SIG-M5 treated with dmso at 0.1 percent for 504 hours (cell line): ENCODE measurements at regions not wholly inside any gene's neighbourhood (a gene's known extent, or its start where the extent isn't known, plus 50 kb on each side); places are given as distances from the start of the nearest gene placed in this dataset.
"Not testable (repeated sequence)": the region's sequence is repeated elsewhere in the genome, so short reads cannot be mapped to it uniquely, and the experiment has no call there.

ENCODE experiments used
- DNase-seq: peaks from one replicate; lab custom pipeline; 2025; ENCODE audit not compliant: unreplicated experiment; lab: John Stamatoyannopoulos, UW

DNA sequence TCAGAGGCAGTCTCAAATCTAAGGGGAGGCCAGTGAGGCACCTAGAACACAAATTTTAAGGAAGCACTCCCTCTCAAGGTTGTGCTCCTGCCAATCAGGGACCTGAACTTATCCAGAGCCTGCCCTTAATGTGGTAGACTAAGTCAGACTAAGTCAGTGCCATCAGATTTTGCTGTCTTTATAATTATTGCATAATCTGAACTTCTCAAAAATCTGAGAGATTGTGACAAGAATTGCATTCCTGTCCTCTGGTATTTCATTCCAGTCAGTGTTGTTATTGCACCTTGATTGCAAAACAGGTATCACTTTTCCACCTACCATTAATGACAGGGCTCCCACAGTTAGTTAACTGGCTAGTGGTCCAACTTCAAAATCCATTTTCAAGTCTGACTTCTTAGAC lies 197.1 kb upstream of the HCN1 start:
- DNase-seq: no peak

GRCh38 chr5:45890441-45891080 lies 194.4 kb upstream of the HCN1 start:
- DNase-seq: not testable (repeated sequence)

GRCh38 chr5:45862763-45863162 lies 166.6 kb upstream of the HCN1 start:
- no peak for DNase-seq

- DNase-seq: no peak
Measured at GRCh38 chr5:45847877-45848276, 151.7 kb upstream of the HCN1 start.

- DNase-seq: no peak
Measured at GRCh38 chr5:45826055-45826454, 129.9 kb upstream of the HCN1 start.

DNA sequence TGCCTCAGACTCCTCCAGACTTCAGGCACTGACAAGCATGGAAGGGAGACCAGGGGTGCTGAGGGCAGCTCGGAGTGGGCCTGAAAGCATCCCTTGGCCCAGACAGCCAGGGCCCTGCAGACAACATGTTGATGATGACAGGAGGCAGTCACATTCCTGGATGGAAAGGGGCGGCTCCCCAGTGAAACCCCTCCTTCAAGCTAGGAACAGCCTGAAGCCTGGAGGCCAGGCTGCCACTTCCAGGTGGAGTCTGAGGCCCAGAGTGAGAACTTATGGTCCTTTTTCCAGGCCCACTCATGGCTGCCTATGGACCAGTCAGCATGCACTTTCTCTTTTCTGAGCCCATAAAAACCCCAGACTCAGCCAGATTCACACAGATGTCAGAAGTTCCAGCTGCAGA lies 104.2 kb upstream of the HCN1 start:
- DNase-seq: no peak

GRCh38 chr5:45799388-45799787 lies 103.2 kb upstream of the HCN1 start:
- no peak for DNase-seq

- DNase-seq: no peak
Measured at GRCh38 chr5:45796959-45797553, 100.9 kb upstream of the HCN1 start.

DNA sequence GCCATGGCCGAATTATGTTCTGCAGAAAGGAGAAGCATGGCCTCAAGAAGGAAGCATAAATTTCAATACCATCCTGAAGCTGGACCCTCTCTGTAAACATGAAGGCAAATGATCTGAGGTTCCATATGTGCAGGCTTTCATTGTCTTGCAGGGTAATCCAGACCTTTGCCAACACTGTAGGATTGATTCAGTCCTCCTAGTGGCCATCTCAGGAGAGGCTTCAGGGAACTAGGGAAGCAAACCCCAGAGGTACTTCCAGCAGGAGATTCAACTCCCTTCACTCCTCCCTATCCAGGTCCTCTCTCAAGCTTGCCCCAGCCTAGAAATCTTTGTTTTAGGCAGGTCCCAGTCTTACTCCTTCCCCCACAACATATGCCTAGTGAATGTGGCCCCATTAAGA lies 99.3 kb upstream of the HCN1 start:
- DNase-seq: no peak

- DNase-seq: no peak
Measured at GRCh38 chr5:45793638-45794532, 97.7 kb upstream of the HCN1 start.

DNA sequence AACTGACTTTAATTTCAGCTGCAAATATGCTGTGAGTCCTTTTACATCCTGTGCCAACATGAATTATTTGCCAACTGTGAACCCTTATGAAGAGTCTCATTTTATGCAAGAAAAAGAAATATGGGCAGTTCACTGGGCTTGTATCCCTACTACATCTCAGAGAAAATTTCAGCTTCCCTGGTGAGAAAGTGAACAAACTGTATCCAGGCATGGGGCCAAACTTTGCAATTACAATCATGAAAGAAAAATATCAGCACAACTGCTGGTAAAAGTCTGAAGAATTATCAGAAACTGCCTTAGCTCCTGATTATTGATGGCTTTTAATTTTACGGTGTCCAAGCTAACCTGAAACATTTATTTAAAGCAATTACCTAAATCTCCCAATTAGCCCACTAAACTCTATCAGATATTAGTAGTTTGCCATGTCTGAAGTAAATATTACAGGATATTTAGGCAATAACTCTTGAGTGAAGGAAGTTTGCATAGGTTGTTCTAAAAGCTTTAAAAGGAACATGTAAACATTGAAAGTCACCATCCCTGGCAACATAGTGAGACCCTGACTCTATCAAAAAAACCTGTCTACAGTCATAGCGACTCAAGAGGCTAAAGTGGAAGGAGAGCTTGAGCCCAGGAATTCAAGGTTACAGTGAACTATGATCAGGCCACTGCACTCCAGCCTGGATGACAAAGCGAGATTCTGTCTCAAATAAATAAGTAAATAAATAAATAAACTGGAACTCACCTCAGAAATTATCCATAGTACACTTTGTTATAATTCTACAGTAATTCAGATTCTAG lies 83.9 kb upstream of the HCN1 start:
- no peak for DNase-seq

DNA sequence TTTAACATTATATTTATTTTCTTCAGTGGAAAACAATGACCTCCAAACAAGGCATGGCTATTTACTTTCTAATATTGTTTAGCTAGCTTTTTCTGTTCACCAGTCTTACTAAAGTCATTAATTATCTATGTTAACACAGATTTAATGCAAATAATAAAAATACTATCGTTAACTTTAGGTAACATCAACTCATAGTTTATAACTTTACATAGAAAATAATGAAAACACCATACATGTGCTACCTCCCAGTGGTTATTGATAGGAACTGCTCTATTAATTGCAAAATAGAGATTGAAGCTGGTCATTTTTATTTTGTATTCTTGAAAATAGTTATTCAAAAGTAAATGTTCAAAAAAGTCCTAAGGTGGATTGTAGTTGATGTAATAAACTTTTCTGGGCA lies 78.3 kb upstream of the HCN1 start:
- DNase-seq: peak; percentile 12

DNA sequence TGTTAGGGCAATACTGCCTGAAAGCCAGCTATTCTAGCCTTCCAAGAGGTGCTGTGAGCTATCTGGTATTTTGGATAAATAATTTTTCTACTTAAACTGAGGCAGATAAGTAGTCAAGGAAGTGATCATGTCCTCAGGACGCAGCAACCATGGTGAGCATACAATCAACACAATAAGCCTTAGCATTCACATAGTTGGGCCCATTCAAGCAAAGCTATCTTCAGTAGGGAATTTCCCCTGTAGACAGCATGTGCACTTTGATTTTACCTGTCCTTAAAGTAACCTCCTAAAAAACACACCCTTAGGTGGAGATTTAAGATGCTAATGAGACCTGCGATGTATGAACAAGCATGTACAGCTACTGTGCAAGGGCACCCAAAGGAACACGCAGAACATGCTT lies 76.2 kb upstream of the HCN1 start:
- no peak for DNase-seq

DNA sequence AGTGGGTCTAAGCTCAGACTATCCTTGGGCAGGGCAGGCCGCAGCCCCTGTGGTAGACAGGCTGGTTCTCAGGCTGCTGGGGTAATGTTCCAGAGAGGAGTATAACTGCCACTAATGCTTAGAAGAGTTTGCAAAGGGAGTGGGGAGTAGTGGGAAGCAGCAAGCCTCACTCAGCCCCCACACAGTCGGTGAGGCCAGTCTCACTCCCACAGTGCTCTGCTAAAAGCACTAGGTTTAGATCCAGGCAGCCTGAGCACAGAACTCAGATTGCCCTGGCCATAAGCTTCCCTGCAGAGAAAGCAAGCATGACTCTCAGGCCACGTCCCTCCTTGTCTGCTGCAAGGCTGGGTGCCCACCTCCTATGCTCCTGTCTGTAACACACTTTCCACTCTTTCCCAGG lies 69.4 kb upstream of the HCN1 start:
- DNase-seq: no peak

DNA sequence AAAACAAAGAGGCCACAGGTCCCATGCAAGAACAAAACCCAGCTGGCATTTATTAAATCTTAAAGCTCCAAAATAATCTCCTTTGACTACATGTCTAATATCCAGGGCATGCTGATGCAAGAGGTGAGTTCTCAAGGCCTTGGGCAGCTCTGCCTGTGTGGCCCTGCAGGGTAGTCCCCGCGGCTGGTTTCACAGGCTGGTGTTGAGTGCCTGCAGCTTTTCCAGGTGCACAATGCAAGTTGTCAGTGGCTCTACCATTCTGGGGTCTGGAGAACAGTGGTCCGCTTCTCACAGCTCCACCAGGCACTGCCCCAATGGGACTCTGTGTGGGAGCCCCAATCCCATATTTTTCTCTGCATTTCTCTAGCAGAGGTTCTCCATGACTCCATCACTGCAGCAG lies 54.4 kb upstream of the HCN1 start:
- no peak for DNase-seq

GRCh38 chr5:45748511-45748910 lies 52.3 kb upstream of the HCN1 start:
- not testable (repeated sequence) for DNase-seq
